ENCODE measurements at regions not wholly inside any gene's neighbourhood (a gene's known extent, or its start where the extent isn't known, plus 50 kb on each side); places are given as distances from the start of the nearest gene placed in this dataset.

GRCh38 chr19:32017176-32017953 lies 328.0 kb upstream of the ZNF507 start:
- TF ChIP-seq POLR2A (IDR thresholded peaks at IDR 0.05; ENCODE audit: low read depth, low read length): no peak
- no peak for TF ChIP-seq TAF1 (IDR thresholded peaks at IDR 0.05; ENCODE audit: low read depth, low read length)
- no peak for TF ChIP-seq POU2F2 (IDR thresholded peaks at IDR 0.05; ENCODE audit: low read depth, low read length)
- TF ChIP-seq POLR2AphosphoS5 (IDR thresholded peaks at IDR 0.05; ENCODE audit: low read depth, low read length): no peak
- no peak for TF ChIP-seq SPI1 (IDR thresholded peaks at IDR 0.05; ENCODE audit: low read depth, low read length)
- no peak for TF ChIP-seq PAX5 (IDR thresholded peaks at IDR 0.05; ENCODE audit: insufficient read depth, low read length, severe bottlenecking)
